SHP77 treated with DMSO at 0.1 percent for 48 hours (cell line): ENCODE measurements at regions not wholly inside any gene's neighbourhood (a gene's known extent, or its start where the extent isn't known, plus 50 kb on each side); places are given as distances from the start of the nearest gene placed in this dataset.
"Not testable (repeated sequence)": the region's sequence is repeated elsewhere in the genome, so short reads cannot be mapped to it uniquely, and the experiment has no call there.

Source experiments
- DNase-seq: peaks from one replicate; lab custom pipeline; 2025; lab: John Stamatoyannopoulos, UW

DNA sequence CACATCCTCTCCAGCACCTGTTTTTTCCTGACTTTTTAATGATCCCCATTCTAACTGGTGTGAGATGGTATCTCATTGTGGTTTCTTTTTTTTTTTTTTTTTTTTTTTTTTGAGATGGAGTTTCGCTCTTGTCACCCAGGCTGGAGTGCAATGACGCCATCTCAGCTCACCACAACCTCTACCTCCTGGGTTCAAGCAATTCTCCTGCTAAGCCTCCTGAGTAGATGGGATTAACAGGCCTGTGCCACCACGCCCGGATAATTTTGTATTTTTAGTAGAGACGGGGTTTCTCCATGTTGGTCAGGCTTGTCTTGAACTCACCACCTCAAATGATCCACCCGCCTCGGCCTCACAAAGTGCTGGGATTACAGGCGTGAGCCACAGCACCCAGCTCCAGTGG, 184.7 kb downstream of the C9orf152 start:
- DNase-seq: not testable (repeated sequence)

DNA sequence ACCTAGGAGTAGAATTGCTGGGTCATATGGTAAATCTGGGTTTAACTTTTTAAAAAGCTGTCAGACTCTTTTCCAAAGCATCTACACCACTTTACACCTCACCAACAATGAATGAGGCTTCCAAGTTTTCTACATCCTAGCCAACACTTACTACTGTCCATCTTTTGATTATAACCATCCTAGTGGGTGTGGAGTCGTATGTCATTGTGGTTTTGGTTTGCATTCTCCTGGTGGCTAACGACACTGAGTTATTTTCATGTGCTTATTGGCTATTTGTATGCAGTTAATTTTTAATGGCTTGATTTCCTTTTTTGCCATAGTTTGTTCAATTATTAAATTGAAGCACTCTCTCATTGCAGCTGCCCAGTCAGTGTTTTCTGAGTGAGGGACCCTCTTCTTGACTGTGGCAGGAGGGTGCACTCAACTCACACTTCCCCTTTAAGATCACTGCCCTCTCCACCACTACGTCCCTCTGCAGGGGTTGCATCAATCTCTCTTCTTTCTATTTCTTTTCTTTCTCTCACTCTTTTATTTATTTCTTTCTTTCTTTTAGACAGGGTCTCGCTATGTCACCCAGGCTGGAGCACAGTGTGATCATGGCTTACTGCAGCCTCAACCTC, 182.3 kb downstream of the C9orf152 start:
- no peak for DNase-seq

DNA sequence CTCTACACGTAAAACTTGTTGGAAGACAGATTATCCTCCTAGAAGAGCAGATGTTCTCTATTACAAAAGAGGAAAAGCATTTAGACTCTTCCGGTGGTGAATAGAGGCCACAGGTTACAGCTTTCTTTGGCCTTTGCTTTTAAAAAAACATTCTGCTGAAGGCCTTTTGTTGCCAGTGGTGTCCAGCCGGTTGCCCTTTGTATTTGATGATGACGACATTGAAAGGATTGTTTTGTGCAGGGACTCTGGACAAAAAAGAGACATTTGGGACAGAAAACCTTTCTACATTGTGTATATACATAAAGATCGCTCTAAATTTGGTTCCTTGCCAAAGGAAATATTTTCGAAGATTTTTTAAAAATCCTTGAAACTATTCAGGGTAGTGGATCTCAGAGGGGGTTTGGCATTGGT, 180.3 kb downstream of the C9orf152 start:
- DNase-seq: peak; percentile 63

GRCh38 chr9:110028271-110028670, 179.7 kb downstream of the C9orf152 start:
- no peak for DNase-seq

DNA sequence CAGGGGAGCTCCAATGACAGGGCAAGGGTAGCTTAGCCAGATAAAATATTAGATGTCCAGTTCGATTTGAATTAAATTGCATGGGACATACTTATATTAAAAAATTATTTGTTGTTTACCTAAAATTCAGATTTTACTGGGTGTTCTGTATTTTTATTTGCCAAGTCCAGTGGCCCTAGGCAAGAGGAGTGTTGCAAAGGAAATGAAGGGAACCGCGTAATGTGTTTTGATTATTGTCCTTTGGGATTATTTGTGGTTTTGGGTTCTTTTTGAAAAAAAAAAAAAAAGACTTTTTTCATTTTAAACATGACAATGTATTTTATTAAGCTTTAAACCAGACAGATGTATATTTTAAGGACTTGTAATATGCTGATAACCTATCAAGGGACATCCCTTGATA, 179.3 kb downstream of the C9orf152 start:
- DNase-seq: no peak

DNA sequence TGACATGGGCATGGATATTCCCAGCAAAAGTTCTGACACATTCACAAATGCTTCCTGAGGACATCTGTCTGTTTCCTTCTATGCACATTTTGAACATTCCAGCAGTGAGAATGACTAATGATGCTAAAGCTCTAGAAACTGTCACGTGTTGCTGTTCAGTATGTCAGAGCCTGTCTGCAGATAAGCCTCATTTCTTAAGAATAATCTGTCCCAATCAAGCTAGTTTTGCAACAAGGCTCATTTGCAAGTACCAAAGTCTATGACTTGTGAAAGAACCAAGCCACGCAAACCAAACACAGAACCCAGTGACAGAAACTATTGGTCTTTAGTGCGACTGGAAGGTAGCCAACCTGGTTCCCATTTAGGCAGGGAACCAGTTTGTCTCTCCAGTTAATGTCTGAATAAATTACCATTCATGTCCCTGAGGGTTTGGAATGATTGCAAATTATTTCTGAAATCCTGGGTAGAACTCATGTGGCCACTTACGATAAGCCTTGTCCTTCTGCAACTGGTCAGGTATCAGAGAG, 178.5 kb downstream of the C9orf152 start:
- no peak for DNase-seq

DNA sequence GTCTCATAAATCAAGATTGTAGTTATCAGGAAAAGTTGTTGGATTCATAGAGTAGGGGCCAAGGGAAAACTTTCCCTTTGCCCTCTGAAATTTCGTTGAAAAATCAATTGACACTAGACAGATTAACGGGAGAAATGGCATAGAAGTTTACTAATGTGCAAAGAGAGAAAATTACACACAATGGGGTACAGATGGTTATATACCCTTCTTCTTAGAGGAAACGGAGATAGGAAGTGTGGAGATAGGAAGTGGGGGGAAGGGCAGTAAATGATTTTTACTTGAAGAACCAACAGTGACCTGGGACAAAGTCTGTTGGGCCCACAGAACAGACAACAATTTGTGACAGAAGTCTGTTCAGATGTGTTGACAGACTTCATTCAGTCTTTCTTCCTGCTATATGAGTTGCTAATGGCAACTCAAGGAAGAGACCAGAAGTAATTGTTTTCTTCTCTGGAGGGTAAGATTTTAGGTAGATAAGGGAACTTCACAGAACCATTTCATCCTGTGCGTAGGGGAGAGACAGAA, 177.9 kb downstream of the C9orf152 start:
- no peak for DNase-seq

DNA sequence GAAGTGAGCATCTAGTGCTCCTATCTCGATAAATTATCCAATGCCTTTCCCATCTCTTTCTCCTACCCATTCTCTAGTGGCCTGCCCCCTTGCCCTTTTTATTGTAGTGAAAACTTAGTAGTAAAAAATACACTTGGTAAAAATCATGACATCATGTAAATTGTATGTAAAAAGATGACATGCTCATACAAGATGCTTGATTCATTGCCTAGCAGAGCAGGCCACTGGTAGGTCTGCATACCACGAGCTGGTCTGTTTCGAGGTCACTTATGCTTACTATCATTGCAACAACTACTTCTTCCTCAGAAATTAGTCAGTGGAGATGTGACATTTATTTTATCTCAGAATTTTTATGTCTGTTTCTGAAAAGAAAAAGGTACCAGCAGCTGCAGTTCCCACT, 177.3 kb downstream of the C9orf152 start:
- no peak for DNase-seq

GRCh38 chr9:110031511-110032173, 176.3 kb downstream of the C9orf152 start:
- DNase-seq: no peak

GRCh38 chr9:110032532-110032931, 175.4 kb downstream of the C9orf152 start:
- DNase-seq: not testable (repeated sequence)

DNA sequence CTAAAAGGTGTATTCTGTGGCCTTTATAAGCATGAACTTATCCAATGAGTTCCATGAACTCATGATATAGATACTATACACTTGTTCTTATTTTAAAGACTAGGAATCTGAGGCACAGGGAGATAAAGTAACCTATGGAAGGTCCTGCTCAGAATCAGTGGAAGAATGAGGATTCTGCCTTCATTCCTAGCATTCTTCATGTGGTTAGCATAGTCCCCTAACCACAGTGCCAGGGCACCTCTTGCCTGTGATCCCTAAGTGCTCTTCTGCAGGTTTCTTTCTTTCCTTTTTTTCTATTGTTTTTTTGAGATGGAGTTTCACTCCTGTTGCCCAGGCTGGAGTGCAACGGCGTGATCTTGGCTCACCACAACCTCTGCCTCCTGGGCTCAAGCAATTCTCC, 174.1 kb downstream of the C9orf152 start:
- DNase-seq: no peak

- no peak for DNase-seq
Measured at GRCh38 chr9:110036286-110036685, 171.7 kb downstream of the C9orf152 start.

- no peak for DNase-seq
Measured at GRCh38 chr9:110040788-110041187, 167.2 kb downstream of the C9orf152 start.

DNA sequence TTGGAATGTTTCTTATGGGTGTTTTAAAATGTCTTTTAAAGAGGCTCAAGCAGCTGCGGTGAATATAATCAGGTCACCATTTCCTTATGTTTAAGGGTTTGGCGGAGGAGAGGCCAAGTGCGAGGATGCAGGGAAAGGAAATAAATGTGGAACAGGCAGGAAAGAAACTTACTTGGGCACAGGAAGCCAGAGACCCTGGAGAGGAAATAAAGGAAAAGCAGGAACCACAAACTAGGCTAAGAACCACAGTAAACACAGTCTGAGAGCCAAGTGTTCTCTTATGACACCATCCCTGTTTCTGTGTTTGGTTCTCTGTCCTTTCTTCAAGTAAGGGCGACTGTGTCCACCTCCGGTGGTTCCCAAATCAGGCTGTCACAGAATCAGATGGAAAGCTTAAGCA, 166.5 kb downstream of the C9orf152 start:
- DNase-seq: no peak

- DNase-seq: no peak
Measured at GRCh38 chr9:110047232-110047954, 160.6 kb downstream of the C9orf152 start.

- DNase-seq: peak; percentile 56
Measured at GRCh38 chr9:110047955-110048402, 160.0 kb downstream of the C9orf152 start.

DNA sequence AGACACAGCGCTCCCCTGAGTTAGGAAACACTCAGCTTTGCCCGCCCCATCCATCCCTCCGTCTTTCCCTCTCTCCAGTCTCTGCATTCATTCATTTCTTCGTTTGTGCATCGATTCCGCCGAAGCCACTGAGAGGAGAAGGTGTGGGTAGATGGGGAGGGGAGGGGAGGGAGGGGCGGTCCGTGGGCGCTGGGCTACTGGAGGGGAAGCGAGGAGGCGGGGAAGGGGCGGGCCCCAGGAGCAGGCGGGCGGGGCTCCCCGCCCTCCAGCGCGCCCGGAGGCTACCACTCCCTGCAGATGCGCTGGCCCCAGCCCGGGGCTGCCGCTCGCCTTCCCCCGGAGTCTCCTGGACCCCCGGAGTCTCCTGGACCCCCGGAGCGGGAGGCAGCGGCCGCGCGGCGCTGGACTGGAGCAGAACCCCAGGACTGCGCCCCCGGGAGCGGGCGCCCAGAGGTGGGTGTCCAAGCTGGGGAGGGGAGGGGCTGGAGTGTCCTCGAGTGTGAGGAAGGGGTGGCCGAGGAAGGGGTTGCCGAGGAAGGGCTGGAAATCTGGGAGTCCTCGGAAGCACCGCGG, 159.5 kb downstream of the C9orf152 start:
- peak; percentile 67 for DNase-seq

DNA sequence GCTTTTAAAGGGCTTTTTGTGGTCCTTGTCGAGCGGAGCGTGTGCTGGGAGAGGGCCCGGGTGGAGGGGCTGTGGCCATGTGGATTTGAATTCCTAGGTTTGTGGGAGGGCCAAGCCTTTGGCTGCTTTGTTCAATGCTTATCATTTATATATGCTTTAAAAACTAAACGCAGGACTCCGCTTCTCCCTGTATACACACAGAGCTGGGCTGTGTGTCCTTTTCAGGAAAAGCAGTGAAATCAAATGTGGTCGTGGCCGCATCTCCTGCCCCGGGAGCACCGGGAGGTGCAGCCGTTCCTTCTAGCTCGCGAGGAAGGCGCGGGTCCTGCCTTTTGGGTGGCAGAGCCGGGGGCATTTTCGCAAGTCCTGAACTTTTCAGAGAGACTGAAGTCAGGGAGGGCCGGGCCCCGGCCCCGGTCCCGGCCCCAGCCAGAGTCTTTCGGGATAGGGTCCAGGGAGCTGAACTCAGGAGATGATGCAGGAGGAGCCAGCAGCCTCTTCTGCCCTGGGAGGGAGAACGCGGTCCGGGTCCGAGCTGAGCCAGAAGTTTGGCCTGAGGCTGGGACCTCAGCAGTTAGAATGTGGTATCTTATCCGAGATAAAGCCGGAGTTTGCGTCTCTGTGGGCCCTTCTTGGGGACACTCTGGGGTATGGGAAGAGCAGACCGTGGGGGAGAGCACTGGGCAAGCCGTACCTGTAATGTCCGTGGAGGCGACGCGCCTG, 158.8 kb downstream of the C9orf152 start:
- DNase-seq: peak; percentile 44

- no peak for DNase-seq
Measured at GRCh38 chr9:110049699-110050450, 158.1 kb downstream of the C9orf152 start.

GRCh38 chr9:110050925-110051355, 157.0 kb downstream of the C9orf152 start:
- no peak for DNase-seq

DNA sequence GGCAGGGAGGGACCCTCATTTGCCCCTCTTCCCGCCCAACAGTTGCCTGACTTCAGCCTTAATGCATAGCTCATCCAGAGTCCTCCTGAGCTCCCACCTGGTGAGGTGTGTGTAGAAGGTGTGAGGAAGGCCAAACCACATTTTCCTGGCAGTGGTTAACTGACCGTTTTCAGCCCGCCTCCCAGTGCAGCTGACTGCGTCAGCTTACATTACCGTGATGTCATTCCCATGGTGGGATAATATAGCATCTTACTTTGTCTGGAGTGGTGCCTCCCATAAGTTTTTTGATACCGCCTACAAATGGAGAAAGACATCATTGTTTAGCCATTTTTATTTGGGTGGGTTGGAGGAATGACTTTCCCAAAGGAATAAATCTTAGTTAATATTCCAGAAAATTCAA, 151.9 kb downstream of the C9orf152 start:
- no peak for DNase-seq
